Stimulated activated CD8-positive, alpha-beta memory T cell treated with anti-CD3 and anti-CD28 coated beads, Interleukin-4, amount 100 ng/mL, for 1 hour (primary cell): ENCODE measurements at regions not wholly inside any gene's neighbourhood (a gene's known extent, or its start where the extent isn't known, plus 50 kb on each side); places are given as distances from the start of the nearest gene placed in this dataset.

Experiments used
- DNase-seq, 2 donors: peaks; one replicate each; pipeline ENCODE4 v3.0.0-alpha.2; 2020; ENCODE audit warnings: low read depth in 2 of 2, low spot score in 1 of 2

DNA sequence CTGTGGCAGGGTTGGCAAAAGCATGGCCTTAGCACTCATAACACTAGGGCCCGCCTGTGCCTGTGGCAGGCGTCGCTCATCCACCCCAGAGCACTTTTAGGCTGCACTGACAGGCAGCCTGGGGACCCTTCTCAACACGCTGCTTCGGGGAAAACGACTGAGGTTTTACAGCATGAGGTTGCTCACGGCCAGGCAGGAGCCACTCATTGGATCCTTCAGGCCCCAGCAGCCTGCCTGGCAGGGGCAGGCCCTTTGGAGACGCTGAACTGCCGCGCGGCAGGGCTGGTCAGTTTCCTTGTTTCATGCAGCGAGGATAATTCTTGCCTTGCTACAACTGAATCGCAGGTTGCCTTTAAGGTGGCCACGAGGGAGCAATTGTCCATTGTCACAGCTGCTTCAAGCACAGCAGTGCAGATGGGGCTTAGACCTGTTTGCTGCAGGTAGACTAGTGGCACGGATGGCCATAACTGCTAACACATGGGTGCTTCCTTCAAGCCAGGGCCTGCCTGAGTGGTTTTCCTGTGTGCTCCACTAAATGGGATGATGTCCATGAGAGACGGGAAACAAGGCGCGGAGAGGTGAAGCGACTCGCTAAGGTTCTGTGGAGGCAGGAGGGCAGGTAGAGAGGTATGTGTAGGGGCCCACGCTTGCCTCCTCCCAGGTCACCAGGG, 49.9 kb upstream of the HS6ST1 start:
- DNase-seq: no peak

DNA sequence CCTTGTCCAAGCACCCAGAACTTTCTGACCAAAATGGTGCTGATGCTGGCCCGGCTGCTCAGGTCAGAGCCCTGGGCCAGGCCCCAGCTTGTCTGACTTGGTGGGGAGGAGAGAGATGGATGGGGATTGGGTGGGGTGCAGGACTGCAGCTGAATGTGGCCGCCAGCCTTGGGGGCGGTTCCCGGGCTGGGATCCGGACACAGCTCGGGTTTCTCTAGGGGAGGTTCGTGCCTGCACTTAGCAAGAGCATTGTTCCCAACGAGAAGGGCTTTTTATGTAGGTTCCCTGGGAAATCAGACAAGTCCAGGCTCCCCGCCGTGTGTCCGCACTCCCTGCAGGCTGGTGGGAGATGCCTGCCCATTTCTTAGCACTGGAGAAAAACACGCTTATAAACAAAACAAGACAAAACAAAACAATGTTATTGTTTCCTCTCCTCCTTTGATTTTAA, 50.5 kb upstream of the HS6ST1 start:
- no peak for DNase-seq

DNA sequence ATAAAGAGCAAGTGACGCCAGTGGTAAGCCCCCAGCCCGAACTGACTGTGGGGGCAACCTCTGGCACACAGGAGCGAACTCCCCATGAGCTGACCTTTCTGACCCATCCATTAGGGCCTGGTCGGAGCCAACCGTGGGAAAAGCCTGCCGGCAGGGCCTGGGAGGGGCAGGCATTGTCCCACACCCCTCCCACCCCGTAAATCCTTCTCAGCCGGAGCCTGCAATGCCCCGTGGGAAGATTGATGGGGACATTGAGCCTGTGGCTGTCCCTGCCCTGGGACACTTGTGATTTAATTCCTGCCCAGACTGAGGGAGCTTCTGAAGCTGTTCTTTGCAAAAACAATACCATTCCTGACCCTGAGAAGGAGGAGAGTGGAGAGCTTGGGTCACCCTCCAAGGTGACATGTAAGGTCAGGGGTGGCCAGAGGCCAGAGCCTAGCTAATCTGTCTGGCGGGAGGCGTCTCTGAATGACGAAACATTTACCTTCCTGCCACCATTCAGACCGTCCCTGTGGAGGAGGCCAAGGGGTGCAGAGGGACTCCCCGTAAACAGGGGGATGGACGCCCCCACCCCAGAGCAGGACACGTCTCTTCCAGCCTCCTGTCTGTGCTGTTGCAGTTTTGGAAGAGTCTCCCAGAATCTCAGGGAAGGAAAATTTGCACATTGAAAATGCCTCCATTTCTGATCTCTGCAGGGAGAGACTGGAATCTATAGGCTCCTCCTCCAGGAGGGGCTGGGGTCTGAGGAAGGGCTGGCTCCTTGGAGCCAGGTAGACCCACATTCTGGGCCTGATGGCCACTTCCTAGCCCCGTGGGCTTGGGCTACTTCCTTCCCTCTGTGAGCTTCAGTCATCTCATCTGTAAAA, 51.2 kb upstream of the HS6ST1 start:
- DNase-seq: no peak

DNA sequence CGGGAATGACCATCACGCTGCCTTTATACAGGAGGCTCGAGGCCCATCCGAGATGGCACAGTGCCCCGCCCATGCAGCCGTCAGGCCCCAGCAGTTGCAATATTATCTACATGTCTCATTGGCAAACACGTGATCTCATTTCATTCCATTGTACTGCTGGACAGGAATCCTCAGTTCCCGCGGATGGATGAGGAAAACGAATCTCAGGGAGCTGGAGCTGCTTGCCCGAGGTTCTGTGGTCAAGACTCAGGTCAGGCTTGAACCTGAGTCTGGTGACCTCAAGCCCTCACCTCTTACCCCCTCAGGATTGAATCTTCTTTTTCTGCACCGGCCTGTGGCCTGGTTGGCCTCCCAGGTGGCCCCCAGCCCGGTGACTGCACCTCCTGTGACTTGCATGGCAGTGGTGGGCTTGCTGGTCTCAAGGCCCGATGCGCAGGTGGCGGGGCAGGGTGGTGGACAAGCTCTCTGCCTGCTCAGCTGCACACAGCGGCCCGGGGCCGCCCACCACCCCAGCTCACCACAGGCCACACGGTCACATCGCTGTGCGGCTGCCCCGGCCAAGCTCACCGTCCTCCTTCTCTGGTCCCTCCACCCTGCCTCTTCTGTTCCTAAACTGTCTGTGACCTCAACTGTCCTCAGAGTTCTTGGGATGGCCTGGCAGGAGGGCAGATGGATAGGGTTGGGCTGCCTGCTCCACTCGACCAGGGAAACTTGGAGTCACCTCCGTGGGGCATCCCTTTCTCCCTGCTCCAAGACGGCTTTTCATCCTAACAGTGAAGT, 52.0 kb upstream of the HS6ST1 start:
- DNase-seq: no peak

DNA sequence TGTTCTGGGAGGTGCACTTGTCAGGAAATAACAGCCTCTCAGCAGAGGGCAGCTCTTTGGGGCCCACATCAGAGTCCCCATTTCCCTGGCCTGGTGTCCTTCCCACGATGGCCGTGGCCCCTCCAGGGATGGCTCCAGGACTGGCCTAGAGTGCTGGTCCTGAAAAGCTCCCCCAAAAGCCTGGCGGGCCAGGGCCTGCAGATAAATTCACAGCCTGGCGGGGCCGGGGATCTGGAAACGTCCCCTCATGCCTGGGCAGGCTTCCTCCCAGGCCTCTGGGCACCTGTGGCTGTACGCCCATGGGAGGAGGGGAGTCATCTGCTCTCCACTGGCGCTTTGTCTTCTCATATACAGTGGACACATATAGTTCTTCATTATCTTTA, 52.6 kb upstream of the HS6ST1 start:
- DNase-seq: no peak

DNA sequence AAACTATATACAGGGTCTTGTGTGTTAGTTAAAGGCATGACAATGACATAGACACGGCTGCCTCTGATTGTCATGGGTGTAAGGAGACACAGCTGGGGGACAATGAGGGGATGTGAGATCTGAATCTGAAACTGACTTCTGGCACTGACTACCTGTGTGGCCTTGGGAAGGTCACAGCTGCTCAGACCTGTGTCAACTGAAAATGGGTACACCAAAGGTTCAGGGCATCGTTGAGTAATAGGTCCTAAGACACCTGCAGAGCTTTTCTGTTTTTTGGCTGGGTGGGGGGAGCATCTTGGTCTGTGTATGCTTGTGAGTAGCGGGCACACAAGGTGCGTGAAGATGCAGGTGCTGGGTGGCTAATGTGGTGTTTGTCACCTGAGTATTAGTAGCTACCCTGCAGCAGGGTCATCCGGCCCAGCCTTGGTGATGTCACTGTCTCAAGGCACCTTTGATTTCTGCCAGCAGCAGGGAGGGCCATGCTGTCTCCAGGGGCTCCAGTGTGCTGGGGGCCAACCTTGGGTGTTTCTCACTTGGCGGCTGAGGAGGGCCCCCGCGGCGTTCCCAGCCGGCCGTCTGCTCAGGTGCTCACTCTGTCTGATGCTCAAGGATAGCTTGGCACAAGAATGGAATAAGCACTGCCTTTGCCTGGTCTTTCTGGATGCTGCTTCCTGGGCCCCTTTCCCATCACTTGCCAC, 53.1 kb upstream of the HS6ST1 start:
- no peak for DNase-seq

DNA sequence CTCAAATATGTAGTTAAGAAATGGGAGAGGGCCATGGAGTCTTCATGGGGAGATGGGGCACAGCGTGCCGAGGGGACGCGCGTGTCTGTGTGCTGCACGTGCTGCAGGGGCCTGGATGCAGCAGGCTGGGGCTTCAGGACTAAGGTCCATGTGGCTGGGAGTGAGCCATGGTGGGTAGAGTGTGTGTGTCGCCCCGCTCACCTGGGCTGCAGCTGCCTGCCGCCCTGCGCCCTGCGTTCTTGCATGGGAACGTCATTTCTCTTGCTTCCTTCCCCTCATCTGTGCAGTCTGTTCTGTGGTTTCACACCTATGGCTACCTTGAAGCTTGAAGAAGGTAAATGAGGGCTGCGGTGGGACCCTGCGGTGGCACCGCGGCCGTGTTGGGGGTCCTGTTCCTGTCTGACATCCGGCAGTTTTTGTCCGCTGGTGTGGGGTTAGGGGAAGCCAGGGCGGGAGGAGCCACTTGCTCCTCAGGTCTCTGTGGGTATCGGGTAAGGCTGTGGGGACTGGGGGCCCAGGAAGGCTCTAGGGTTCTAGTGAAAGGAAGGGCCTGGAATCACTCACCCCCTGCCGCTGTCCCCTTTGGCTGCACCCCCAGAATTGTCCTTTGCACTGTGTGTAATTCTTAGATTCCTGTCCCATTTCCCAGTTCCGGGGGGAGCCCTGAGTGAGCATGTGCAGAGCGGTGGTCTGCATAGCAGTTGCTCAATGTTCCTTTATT, 54.1 kb upstream of the HS6ST1 start:
- DNase-seq: no peak

DNA sequence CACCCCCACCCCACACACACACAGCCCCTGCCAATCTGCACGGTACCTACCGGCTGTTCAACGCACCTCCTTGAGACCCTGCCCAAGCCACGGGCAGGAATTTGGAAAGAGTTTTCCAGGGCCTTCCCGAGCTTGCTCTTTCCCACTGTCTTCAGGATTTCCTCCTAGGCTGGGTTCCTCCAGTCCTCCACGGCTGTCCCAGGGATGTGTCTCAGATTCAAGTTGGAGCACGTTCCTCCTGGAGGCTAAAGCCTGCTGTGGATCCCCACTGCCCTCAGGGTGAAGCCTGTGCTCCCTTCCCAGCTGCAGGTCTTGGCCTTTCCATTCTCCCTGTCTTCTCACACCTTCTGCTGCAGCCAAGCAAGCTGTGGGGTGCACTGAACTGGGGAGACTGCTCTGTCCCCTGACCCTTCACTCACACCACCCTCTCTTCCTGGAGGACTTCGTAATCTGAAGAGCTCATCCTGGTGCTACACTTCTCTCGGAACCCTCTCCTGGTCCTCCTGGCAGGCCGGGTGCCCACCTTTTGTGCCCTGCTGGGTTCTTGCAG, 54.9 kb upstream of the HS6ST1 start:
- DNase-seq: no peak

DNA sequence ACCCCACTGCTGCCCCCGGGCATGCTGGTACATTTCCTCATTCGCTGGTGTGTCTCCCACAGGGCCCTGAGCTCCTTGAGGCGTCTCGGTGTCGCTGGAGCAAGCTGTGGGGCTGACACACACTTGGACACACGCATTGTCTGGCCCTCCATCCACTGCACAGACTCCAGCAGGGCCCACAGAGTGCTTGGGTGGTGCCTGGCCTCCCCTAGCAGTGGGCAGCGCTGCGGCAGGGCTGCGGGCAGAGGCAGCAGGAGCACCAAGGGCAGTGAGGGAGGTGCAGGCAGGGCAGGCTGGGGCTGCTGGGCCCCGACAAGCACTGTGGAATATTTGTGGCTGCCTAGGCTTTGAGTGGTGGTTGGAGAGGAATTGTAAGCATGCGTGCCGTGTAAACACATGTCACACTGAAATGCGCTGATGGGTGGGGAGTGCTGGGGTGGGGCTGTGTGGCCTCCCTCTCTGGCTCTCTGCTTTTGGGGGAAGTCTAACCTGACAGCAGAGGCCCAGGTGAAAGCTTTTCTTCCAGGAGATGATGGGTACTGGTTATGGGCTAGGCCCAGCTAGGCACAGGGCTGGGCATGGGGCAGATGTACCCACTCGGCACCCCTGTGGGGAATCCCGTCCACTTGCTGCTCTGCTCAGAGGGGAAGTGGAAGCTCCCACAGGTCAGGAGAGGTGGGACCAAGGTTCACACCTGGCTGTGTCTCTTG, 55.5 kb upstream of the HS6ST1 start:
- no peak for DNase-seq

DNA sequence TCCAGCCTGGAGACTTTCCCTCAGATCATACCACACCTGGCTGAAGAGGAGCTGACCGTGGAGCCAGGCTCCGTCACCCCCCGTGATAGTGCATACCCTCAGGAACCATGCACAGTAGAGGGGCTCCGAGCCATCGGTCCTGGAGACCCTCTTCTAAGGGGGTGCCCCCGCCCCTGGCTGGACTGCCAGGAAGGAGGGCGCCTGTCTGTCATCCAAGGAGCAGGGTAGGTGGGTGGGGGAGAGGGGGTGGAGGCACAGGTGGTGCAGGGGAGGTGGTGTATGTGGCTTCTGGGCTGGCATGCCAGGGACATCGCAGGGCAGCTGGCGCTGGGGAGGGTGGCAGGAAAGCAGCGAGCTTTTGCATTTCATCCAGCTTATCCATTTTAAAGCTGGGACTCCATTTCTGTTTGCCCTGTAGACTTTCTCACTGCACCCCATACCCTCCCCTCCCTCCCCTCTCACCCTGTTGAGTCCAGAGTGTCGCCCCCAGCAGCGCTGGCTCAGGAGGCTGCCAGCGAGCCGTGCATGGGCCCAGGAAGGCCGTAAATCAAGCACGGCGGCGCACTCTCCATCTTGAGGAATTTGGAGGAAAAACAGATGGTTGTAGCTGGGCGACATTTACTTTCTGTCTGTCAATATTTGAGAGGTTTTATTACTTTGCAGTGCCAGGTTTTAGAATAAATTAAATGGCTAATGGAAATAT, 56.2 kb upstream of the HS6ST1 start:
- DNase-seq: no peak

DNA sequence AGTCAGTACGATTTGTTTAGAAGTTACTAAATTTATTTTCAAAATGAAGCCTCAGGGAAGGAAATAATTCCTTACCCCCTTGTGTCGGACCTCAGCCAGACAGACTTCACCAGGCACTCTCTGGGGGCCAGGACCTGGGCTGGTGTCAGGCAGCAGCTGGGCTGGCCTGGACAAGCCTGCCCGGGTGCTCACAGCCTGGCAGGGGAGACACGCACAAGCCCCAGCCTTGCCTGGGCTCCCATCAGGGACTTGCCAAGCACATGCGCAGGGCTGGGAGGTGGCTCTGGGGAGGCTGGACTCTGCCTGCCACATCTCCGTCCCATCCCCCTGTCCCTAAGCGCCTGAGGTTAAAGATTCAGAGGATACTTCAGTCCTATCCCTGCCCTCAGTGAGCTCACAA, 56.8 kb upstream of the HS6ST1 start:
- no peak for DNase-seq

DNA sequence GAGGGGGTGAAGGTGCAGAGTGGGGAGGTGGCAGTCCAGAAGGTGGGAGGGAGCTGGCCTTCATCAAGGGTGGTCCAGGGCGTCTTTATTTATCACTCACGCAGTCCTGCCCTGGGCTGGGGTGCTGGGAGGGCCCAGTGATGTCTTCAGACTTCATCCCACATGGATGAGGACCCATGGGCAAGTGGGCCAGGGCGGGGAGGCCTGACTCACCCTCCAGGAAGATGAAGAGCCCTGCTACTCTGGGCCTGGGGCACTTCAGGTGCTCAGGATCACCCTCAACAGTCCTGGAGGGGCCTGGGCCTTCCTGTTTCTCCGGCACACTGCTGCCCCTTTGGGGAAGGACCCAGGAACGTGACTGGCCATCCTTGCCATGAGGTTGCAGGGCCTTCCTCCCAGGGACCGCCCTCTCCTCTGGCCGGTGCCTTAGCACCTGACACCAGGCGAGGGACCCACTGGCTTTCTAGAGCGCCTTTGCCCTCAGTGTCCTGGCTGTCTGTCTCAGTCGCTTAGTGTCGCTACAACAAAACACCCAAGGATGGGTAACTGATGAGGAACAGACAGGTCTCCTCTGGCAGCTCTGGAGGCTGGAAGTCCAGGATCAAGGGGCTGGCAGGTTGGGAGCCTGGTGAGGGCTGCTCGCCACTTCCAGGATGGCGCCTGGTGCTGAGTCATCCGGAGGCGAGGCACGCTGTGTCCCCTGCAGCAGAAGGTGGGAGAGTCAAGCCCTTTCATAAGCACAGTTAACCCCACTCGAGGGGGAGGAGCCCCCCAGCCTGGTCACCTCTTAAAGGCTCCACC, 57.8 kb upstream of the HS6ST1 start:
- DNase-seq: no peak

DNA sequence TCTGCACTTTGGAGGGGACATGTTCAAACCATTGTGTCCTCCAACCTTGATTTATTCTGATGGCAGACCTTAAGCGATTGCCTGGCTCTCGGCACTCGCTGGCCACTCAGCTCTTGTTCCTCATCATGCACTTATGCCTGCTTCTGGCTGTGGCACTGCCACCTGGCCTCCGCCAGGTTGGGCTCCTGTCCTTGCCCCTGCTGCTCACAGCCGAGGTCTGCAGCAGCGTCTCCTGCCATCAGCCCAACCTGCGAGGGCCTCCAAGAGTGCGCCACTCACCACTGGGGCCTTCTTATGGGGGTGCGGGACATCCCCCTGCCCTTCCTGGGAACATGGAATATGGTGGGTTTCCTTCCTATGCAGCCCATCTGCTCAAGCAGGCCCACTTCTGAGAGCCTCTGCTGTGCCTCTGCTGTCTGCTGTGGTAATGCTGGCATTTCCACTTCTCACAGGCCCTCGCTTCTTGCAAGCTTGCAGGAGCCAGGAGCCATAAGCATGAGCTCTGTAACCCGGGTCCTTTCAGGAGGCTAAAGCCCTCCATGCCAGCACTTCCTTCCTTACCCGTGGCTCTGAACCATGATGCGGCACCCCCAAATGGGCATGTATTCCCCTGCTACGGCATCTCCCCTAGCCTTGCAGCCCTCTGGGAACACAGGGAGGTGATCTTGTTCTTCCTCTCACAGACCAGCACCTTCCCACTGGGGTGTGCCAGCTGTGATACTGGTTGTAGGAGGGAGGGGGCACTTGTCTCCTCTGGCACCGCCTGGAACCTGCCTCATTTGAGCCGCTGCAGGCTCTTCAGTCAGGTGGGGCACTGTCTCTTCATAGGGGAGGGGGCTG, 58.6 kb upstream of the HS6ST1 start:
- no peak for DNase-seq

DNA sequence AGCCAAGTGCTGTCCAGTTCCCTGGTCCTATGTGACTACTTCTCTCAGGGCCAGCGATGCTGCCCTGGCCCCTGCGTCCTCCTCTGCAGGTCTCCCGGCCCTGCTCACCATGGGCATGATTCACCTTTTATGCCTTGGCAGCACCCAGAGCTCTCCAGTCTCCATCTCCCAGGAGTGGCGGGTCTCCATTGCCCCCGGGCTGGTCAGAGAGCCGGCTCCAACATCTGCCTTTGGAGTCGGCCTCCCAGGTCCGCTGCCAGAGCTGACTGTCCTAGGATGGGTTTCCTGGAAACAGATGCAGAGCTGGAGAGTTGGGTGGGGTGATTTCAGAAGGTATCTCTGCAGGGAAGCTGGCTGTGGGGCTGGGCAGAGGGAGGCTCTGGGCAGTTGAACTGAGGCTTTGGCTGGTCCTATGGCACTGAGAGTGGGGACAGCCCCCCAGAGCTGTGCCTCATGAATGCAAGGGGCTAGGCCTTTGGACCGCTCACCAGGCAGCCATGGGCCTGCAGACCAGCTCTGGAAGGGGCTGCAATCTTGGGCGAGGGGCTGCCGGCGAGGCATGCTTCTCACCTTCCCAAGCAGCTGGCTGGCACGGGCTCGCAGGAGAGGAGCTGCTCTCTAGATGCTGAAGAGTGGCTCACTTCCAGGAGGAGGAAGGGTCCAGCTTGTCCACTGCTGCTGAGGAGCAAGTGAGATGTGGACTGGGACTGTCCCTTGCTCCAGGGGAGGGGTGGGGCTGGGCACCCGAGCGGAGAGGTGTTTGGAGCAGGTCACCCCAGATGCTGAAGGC, 59.8 kb upstream of the HS6ST1 start:
- DNase-seq: no peak

DNA sequence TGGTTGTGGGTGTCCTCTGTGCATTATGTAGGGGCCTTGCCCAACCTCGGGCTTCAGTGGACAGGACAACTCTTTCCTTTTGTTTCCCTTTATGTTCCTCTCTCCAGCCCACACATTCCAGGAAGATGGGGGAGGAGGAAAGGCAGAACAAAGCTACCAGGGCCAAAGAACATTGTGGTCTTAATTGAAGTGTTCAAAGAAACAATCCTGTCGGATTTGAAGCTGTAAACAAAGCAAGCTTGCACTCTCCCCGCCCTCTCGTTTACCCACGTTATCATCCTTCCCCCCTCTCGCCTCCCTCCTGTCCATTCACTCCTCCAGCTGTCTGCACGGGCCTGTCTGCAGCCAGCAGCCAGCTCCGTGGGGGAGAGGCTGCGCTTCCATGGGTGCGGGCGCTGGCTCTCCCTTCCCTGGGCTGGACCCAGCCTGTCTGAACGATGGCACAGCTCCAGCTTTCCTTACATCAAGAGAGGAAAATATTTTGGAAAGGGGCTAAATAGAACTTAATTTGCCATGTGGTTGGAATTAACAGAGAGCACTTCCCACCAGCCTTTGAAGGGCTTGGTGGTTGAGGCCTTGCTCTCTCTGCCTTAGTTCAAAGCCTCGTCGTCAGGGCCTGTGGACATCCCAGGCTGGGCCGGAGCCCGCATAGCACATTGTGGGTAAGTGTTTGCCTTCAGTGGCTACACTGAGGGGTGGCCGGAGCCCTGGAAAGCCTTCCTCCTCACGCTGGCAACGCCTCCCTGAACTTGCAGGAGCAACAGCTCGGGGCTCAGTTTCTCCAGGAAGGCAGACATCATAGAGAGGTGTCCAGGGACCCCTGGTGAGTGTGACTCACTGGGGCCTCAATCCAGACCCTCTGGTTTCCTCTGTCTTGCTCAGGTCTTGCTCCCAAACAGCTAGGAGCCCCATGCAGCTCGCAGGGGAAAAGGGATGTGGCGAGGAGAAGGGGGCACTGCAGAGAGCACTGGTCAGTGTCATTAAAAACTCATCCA, 60.6 kb upstream of the HS6ST1 start:
- DNase-seq: no peak
